Esophagus muscularis mucosa (tissue), 2 donors: ENCODE measurements at regions not wholly inside any gene's neighbourhood (a gene's known extent, or its start where the extent isn't known, plus 50 kb on each side); places are given as distances from the start of the nearest gene placed in this dataset.

Source experiments
- POLR2A ChIP-seq: fragments of 450-650 bp; IDR thresholded peaks from one replicate; pipeline ENCODE4 v1.6.1; 2017; ENCODE audit warnings: antibody characterized with exemption, moderate library complexity, mild to moderate bottlenecking, low read depth
- POLR2AphosphoS5 ChIP-seq, 2 donors: sonication (generic); formaldehyde crosslinking; IDR thresholded peaks; one replicate each; pipeline ENCODE4 v1.6.1; 2017; ENCODE audit warnings: antibody characterized with exemption in 2 of 2

DNA sequence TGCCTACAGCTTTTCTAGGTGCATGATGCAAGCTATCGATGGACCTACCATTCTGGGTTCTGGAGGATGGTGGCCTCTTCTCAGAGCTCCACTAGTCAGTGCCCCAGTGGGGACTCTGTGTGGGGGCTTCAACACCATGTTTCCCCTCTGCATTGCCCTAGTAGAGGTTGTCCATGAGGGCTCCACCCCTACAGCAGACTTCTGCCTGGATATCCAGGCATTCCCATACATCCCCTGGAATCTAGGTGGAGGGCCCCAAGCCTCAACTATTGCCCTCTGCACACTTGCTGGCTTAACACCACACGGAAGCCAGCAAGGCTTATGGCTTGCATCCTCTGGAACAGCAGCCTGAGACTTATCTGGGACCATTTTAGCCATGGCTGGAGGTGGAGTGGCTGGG lies 1299.9 kb upstream of the MIR17HG start:
- TF ChIP-seq POLR2A (no peak), POLR2AphosphoS5 (IDR thresholded peaks at IDR 0.05) (no peak)
